GM18868 (cell line): ENCODE measurements at regions not wholly inside any gene's neighbourhood (a gene's known extent, or its start where the extent isn't known, plus 50 kb on each side); places are given as distances from the start of the nearest gene placed in this dataset.

Source experiments
- ATAC-seq: cut with Tn5 transposase; IDR thresholded peaks from one replicate; pipeline ENCODE4 v1.9.1; 2021; ENCODE audit warnings: mild to moderate bottlenecking, moderate library complexity; ENCODE audit not compliant: unreplicated experiment

DNA sequence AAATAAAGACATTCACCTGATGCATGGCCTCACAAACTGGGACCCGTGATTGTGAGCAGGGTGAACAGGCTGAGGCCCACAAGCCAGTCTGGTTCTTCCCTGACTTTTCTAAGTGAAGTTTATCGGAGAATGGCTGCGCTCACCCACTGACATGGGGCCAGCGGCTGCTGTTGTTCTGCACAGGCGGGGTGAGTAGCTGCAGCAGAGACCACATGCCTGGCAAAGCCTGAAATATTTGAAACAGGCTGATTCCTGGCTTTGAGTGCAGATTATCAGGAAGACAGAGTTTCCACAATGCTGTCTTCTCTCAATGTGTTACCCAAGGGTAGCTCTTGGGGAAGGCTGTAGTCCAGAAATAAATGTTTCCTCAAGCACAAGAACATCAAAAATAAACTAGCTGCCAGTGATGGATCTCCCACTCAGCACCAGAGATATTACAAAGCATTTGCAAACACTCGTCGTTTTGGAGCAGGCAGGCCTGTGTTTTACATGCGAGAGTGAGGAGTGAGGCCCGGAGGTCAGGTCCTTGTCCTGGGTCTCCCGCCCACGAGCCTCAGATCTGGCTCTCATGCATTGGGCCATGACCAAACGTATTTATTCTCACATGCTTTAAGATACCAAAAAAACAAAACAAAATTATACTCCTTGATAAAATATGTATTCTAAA lies 647.1 kb downstream of the GALR1 start:
- no peak for ATAC-seq

DNA sequence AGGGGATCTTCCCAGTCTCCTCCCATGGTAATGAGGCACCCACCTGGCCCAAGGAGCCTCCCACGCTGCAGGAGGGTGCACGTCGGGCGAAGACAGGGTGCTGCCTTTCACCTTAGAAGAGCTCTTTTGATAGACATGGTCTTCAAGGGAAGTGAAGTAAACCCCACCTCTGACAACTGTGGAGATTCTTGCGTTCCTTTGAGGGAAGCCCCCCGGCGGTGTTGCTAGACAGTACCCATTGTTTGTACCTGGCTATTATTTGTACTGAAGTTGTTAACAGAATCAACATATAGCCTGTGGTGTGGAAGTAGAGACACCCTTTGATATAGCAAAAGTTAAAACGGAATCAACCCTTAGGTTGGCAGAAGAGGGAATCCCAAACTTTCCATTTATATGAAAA lies 648.0 kb downstream of the GALR1 start:
- no peak for ATAC-seq

- ATAC-seq = peak; percentile 100
Measured at GRCh38 chr18:77899972-77900754, 650.5 kb downstream of the GALR1 start.

- no peak for ATAC-seq
Measured at GRCh38 chr18:77905011-77905410, 655.4 kb downstream of the GALR1 start.

- ATAC-seq = no peak
Measured at GRCh38 chr18:77905449-77906055, 655.9 kb downstream of the GALR1 start.

- no peak for ATAC-seq
Measured at GRCh38 chr18:77906103-77906892, 656.6 kb downstream of the GALR1 start.

GRCh38 chr18:77910347-77910746 lies 660.7 kb downstream of the GALR1 start:
- no peak for ATAC-seq

- no peak for ATAC-seq
Measured at GRCh38 chr18:77911971-77912605, 662.4 kb downstream of the GALR1 start.

- ATAC-seq = no peak
Measured at GRCh38 chr18:77918730-77919129, 669.1 kb downstream of the GALR1 start.

- no peak for ATAC-seq
Measured at GRCh38 chr18:77919923-77920322, 670.3 kb downstream of the GALR1 start.

DNA sequence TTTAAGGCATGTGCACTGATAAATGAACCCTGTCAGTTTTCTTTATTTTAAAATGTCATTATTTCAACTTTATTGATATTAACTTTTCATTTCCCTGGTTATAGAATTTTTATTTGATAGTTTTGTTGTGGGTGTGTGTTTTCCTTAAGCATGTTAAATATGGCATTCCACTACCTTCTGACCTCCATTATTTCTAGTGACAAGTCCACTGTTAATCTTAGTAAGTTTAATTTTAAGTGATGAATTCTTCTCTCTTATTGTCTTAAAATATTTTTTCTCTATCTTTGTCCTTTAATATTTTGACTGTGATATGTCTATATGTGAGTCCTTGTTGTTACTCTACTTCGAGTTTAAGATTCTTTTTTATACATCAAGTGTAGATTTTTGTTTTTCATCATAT lies 685.7 kb downstream of the GALR1 start:
- ATAC-seq = no peak

DNA sequence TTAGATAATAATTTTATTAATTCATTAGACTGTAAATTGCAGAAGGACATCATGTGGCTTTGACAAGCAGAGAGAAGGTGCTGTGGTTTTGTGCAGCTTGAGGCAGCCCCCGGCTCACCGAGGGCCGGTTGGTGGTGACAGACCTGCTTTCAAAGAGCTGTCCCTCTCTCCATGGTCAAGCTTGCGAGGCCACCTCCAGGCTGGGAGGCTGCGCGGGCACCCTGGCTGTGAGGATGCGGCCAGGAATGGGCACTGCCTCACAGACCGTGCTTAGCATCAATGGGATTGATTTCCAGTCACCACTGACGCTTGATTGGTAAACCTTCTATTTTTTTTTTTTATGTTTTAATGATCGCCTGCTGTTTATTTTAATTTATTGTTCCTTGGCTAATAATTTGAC lies 690.9 kb downstream of the GALR1 start:
- no peak for ATAC-seq

GRCh38 chr18:77944533-77944932 lies 694.9 kb downstream of the GALR1 start:
- ATAC-seq = no peak

- no peak for ATAC-seq
Measured at GRCh38 chr18:77948567-77948966, 698.9 kb downstream of the GALR1 start.

DNA sequence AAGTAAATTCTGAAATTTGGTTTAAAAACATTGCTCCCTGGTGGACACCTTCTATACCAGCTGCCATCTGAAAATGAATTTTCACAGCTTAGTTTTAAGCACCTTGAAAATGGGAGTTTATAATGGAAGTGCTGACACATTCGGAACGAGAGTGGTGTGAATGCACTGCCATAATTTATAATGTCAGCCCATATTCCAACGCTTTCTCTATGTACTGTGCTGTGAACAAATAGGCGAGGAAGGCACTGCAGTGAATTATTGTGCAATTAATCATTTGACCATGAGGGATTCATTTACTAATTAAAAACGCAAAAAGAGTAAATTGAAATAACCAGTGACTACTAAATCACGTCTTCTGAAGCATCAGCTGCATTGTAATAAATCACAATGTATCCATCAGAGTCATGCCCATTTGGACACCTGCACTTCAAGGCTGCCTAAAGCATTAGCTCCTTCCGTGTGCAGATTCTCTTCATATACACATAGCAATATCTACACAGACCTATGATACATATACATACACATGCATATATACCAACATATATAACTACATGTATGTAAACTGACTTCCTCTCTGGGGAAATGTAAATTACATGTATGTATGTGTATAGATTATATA lies 699.8 kb downstream of the GALR1 start:
- no peak for ATAC-seq

GRCh38 chr18:77959248-77959647 lies 709.6 kb downstream of the GALR1 start:
- ATAC-seq = no peak

DNA sequence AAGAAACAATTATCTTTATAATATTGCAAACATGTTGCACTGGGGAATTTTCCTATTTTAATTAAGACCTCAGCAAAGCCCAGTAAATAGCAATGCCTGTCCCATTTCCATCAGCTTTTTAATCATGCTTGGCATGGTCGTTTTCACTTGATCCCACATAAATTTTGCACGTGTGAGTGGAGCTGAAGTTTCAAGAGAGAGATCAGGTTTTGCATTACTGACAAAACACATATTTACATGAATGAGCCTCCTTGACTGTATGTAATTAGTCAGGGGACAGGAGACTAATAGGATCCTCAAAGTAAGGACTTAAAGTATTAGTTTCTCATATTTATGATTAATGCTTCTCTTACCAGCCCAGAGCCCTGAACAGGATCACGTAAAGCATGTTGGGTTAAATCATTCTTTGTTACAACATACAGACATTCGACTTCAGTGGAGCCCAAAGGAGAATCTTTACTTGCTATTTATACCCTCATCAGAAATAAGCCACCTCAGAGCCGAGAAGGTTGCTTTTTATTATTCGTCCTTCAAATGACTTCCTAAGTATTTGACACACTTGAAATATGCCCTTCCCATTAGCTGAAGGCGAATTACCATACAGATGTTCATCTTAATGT lies 711.3 kb downstream of the GALR1 start:
- no peak for ATAC-seq

GRCh38 chr18:77967071-77967470 lies 717.4 kb downstream of the GALR1 start:
- ATAC-seq = no peak

GRCh38 chr18:77967791-77968190 lies 718.1 kb downstream of the GALR1 start:
- no peak for ATAC-seq

GRCh38 chr18:77969972-77970371 lies 720.3 kb downstream of the GALR1 start:
- ATAC-seq = no peak
